ENCODE measurements at regions not wholly inside any gene's neighbourhood (a gene's known extent, or its start where the extent isn't known, plus 50 kb on each side); places are given as distances from the start of the nearest gene placed in this dataset.

DNA sequence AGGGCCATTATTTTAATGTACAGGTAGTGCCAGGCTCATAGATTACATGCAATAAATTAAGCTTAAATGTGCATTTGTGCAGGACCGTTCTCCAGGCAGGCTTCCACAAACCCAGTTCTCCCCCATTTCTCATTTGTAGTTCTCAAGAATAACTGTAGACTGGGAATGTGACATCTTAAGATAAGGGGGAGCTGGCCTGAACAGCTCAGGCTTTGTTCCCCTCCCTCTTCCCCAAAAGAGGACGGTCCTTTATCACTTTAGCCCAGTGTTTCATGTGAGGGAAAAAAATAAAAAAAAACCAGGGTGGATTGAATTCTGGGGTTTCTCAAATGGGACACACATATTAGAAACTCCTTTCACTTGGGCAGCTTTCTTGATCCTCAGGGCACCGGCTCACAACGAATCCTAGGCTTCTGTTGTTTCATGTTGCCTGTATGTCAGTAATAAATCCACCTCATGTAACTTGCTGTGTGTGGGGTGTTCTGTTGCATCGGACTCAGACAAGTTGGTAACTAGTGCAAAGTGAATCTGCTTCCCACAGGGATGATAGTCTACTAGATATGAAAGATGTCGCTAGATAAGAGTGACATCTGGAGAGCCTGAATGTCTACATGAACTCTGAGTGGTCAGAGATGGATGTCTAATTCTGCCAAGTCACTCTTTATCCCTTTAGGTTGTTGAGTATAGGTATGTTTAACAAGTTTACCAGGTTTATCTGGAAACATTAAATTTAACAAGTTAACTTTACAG lies 2030.6 kb upstream of the NUDT12 start:
- no peak for DNase-seq (ENCODE audit: low spot score)
- no peak overlapping the region for H3K4me3 ChIP-seq

DNA sequence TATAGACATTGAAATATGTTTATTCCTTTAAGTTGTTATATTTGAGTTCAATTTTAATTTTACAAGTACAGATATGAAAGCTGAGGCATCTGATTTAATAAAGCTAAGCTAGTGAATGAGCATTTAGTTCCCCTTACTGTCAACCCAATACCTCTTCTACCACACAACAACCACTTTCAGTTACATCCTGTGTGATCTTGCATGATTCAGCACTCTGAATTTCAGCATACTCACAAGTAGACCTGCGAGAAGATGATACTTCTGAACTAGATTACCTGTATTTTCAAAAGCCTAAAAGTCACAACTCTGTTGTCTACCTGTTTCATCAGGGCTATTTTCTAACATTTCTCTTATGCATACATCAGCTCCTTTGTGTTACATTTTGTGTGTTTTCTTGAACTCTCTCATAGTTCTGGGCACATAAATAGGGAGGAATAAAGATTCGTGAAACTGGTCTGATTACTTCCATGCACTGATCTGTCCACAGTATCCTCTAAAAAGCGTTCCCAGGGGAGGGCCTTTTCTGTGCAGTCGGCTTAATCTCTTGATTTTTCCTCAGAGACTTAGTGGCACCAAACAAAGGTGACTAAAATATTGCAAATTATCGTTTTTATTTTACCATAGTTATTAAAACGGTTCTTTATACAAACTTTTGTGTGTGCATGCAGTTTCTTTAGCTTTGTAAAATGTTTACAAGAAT lies 2025.5 kb upstream of the NUDT12 start:
- TF ChIP-seq, protein P1, sequence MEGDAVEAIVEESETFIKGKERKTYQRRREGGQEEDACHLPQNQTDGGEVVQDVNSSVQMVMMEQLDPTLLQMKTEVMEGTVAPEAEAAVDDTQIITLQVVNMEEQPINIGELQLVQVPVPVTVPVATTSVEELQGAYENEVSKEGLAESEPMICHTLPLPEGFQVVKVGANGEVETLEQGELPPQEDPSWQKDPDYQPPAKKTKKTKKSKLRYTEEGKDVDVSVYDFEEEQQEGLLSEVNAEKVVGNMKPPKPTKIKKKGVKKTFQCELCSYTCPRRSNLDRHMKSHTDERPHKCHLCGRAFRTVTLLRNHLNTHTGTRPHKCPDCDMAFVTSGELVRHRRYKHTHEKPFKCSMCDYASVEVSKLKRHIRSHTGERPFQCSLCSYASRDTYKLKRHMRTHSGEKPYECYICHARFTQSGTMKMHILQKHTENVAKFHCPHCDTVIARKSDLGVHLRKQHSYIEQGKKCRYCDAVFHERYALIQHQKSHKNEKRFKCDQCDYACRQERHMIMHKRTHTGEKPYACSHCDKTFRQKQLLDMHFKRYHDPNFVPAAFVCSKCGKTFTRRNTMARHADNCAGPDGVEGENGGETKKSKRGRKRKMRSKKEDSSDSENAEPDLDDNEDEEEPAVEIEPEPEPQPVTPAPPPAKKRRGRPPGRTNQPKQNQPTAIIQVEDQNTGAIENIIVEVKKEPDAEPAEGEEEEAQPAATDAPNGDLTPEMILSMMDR (IDR thresholded peaks at IDR 0.05): no peak
- Histone ChIP-seq H3K27ac (no peak overlapping the region), H3K4me1 (no peaks in the 10 kb centered on the region), H3K4me3 (no peak overlapping the region), H3K36me3 (no peaks in the 10 kb centered on the region), H3K9me3 (no peaks in the 10 kb centered on the region), H3K27me3 (no peaks in the 10 kb centered on the region)
- DNase-seq (ENCODE audit: low spot score): no peak

More for the DNA sequence above, 2030.6 kb upstream of the NUDT12 start:
- Histone ChIP-seq H3K27me3 (no peaks in the 10 kb centered on the region), H3K9me3 (no peaks in the 10 kb centered on the region), H3K36me3 (no peaks in the 10 kb centered on the region), H3K27ac (no peak overlapping the region), H3K4me1 (no peaks in the 10 kb centered on the region)
- TF ChIP-seq, protein P1 (IDR thresholded peaks at IDR 0.05): no peak

DNA sequence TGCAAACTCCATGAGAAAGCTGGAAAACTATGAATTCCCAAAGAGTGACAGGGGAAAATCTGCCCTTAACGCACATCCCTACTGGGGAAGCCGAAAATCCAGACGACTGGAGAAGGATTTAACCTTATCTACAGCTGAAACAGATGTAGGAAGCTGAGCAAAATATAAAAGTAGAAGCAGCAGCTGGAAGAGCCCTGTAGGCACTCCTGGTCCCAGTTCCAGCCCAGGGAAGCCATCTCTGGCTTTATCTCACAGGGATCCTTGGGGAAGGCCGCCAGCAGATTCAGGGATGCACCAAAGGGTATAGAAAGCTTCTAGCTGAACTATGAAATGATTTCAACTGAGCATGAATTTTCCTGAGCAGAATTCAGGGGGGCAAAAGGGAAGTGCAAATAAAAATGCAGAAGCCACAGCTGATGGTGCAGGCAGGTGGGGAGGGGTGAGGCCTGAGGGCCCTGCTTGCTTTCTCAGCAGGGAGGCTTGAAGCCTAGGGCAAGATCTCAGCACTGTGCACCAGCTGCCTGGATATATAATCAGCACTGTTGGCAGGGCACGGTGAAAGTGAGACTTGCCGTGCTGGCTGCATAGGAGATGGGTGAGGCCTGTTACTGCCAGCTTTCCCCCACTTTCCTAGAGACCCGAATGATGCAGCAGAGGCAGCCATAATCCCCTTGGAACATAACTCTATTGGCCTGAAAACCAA lies 2019.5 kb upstream of the NUDT12 start:
- TF ChIP-seq, protein P1 (IDR thresholded peaks at IDR 0.05): no peak
- Histone ChIP-seq H3K9me3 (no peaks in the 10 kb centered on the region), H3K36me3 (no peaks in the 10 kb centered on the region), H3K4me3 (no peak overlapping the region), H3K27me3 (no peaks in the 10 kb centered on the region), H3K4me1 (no peaks in the 10 kb centered on the region), H3K27ac (no peak overlapping the region)
- no peak for DNase-seq (ENCODE audit: low spot score)

DNA sequence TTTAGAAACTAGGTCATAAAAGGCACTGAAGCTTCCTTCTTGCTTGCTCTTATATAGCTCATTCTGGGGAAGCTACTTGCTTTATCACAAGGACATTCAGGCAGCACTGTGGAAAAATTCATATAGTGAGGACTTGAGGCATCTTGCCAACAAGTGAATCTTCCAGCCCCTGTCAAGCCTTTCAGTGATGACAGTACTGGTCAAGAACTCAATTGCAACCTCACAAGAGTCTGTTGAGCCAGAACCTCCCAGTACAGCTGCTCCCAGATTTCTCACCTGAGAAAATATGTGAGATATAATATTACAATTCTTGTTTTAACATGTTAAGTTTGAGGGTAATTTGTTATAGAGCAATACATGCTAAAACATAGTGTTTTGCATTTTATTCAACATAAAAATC lies 2011.0 kb upstream of the NUDT12 start:
- Histone ChIP-seq H3K9me3 (no peaks in the 10 kb centered on the region), H3K36me3 (no peaks in the 10 kb centered on the region), H3K4me3 (no peak overlapping the region), H3K27me3 (no peaks in the 10 kb centered on the region), H3K27ac (no peak overlapping the region), H3K4me1 (no peaks in the 10 kb centered on the region)
- DNase-seq (ENCODE audit: low spot score): no peak
- TF ChIP-seq, protein P1 (IDR thresholded peaks at IDR 0.05): no peak

DNA sequence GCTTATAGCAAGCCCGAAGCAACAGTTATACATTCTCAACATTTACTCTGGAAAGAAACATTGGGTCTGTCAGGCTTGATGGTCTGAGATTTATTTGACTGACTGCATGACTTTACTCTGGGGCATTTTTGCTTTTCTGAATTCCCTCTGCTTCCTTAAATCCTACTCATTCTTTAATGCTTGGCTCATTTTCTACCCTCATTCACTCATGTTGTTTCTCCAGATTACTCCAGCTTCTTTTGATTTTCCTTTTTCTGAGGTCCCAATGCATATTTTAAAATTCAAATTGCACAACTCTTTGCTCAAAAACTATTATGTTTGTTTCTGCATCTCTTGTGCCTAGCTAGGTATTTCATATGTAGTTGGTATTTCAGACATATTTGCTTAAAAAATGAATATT lies 2002.9 kb upstream of the NUDT12 start:
- Histone ChIP-seq H3K36me3 (no peaks in the 10 kb centered on the region), H3K4me1 (no peaks in the 10 kb centered on the region), H3K27me3 (no peaks in the 10 kb centered on the region), H3K4me3 (no peak overlapping the region), H3K9me3 (no peaks in the 10 kb centered on the region), H3K27ac (no peak overlapping the region)
- TF ChIP-seq, protein P1 (IDR thresholded peaks at IDR 0.05): no peak
- no peak for DNase-seq (ENCODE audit: low spot score)
